CD4-positive, alpha-beta T cell (primary cell): ENCODE measurements at regions not wholly inside any gene's neighbourhood (a gene's known extent, or its start where the extent isn't known, plus 50 kb on each side); places are given as distances from the start of the nearest gene placed in this dataset.

Experiments used
- ATAC-seq: fragments of 200-7000 bp; cut with Tn5 transposase; one replicate; pipeline ENCODE4 v1.10.0; 2022; ENCODE audit warnings: mild to moderate bottlenecking; ENCODE audit not compliant: poor library complexity
- CTCF ChIA-PET: fragments of 350-600 bp; sonication (Branson Sonifier 250); formaldehyde crosslinking; loops from one replicate; lab custom pipeline; 2021; ENCODE audit warnings: antibody characterized with exemption, inconsistent platforms; lab: Charles Lee
- POLR2A ChIA-PET: fragments of 350-600 bp; sonication (Branson Sonifier 250); formaldehyde crosslinking; loops from one replicate; lab custom pipeline; 2021; ENCODE audit warnings: antibody characterized with exemption, inconsistent platforms; lab: Charles Lee
- DNase-seq, 14 experiments: peaks; one replicate each; pipeline ENCODE4 v3.0.0-alpha.2; 2013 to 2020; ENCODE audit warnings: mixed read lengths in 2 of 14
- H3K27ac ChIP-seq, 2 donors: one replicate each; pipeline versions ENCODE4 v1.5.1 to v1.7.0; 2013; ENCODE audit warnings: low read length in 2 of 2, low read depth in 1 of 2, mild to moderate bottlenecking in 1 of 2
- H3K27me3 ChIP-seq, 2 experiments: 1 replicate in 1 of 2; 2 replicates in 1 of 2; pipeline versions ENCODE4 v1.6.1 to v1.7.0; 2013; ENCODE audit warnings: low read length in 2 of 2, control low read depth in 1 of 2, mild to moderate bottlenecking in 1 of 2, moderate library complexity in 1 of 2; ENCODE audit not compliant: insufficient read depth in 2 of 2, control insufficient read depth in 1 of 2
- H3K36me3 ChIP-seq: one replicate; pipeline ENCODE4 v1.6.1; 2013; ENCODE audit warnings: low read length, control low read depth; ENCODE audit not compliant: insufficient read depth
- H3K4me1 ChIP-seq: one replicate; pipeline ENCODE4 v1.6.1; 2013; ENCODE audit warnings: low read length, control low read depth; ENCODE audit not compliant: insufficient read depth
- H3K4me3 ChIP-seq: one replicate; pipeline ENCODE4 v1.5.1; 2013; ENCODE audit warnings: mild to moderate bottlenecking, low read length, moderate library complexity
- H3K9me3 ChIP-seq, 2 experiments: 1 replicate in 1 of 2; 2 replicates in 1 of 2; pipeline versions ENCODE4 v1.6.1 to v1.7.0; 2013; ENCODE audit warnings: low read length in 2 of 2, mild to moderate bottlenecking in 2 of 2, control low read depth in 1 of 2, moderate library complexity in 1 of 2; ENCODE audit not compliant: control insufficient read depth in 1 of 2, insufficient read depth in 1 of 2
- H3K27ac Mint-ChIP-seq: one replicate; pipeline ENCODE4 v1.8.0; 2020; ENCODE audit warnings: mixed read lengths
- H3K27me3 Mint-ChIP-seq: one replicate; pipeline ENCODE4 v1.8.0; 2021; ENCODE audit warnings: mixed read lengths
- H3K36me3 Mint-ChIP-seq: one replicate; pipeline ENCODE4 v1.8.0; 2021; ENCODE audit warnings: low read depth, mixed read lengths
- H3K4me1 Mint-ChIP-seq: one replicate; pipeline ENCODE4 v1.8.0; 2021; ENCODE audit warnings: low read depth, mixed read lengths
- H3K4me3 Mint-ChIP-seq: one replicate; pipeline ENCODE4 v1.8.0; 2020; ENCODE audit warnings: mild to moderate bottlenecking, mixed read lengths
- H3K9me3 Mint-ChIP-seq: one replicate; pipeline ENCODE4 v1.8.0; 2020; ENCODE audit warnings: mixed read lengths
- CTCF ChIP-seq: fragments of 200-600 bp; IDR thresholded peaks from one replicate; pipeline ENCODE4 v1.8.0; 2022; ENCODE audit warnings: antibody characterized with exemption, mild to moderate bottlenecking
- intact Hi-C, 2 experiments: fragments of 100-400 bp; cut with DNase I in 1 of 2; cut with micrococcal nuclease in 1 of 2; formaldehyde crosslinking; loops; one replicate each; pipeline versions ENCODE4 v1.15.1 to v1.9.0; 2023 to 2025; cut with DNase I, micrococcal nuclease

DNA sequence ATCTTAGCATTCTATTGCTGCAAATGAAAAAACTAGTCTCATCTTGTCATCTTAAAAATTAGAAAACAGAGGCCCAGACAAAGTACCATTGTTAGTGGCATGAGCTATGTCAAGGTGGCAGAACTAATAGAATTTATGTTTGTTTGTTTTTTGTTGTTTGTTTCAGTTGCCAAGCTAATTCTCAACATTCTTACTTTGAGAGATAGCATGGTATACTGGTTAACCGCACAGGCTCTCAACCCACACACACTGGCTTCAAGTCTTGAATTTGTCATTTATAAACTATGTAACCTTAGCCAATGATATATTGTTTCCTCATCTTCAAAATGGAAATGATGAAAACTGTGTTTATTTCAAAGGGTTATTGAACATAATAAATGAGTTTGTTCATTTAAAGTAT is 367.6 kb upstream of the PLSCR5 start:
- no peaks in the 10 kb centered on the region for H3K27me3 ChIP-seq
- H3K4me1 ChIP-seq = no peaks in the 10 kb centered on the region
- peaks cover 0 to 4% of the 10 kb centered on the region in 2 experiments for H3K9me3 ChIP-seq
- H3K27ac ChIP-seq = no peak overlapping the region
- POLR2A ChIA-PET = no interaction called here
- no peak for ATAC-seq
- intact Hi-C loops = no loop called here
- no peak for TF ChIP-seq CTCF
- H3K4me1 Mint-ChIP-seq = no peaks in the 10 kb centered on the region
- peaks cover 13% of the 10 kb centered on the region for H3K9me3 Mint-ChIP-seq
- DNase-seq = no peak
- H3K4me3 Mint-ChIP-seq = no peak overlapping the region
- no peaks in the 10 kb centered on the region for H3K36me3 ChIP-seq
- no peaks in the 10 kb centered on the region for H3K27me3 Mint-ChIP-seq
- H3K27ac Mint-ChIP-seq = no peak overlapping the region
- no peak overlapping the region for H3K4me3 ChIP-seq
- no peaks in the 10 kb centered on the region for H3K36me3 Mint-ChIP-seq
- CTCF ChIA-PET = no interaction called here

DNA sequence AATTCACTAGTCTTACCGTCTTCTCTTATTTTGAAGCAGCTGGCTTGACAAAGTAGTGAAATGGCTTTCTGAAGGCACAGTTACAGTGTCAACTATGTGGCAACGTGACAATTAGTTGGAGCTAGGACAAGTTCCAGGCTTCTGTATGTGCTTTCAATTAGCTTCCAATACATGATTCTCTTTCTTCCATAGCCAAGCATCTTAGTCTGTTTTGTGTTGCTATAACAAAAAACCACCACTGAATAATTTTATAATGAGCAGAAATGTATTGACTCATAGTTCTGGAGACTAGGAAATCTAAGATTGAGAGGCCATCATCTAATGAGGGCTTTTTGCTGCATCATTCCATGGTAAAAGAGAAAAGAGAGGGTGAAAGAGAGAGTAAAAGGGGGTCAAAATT is 365.1 kb upstream of the PLSCR5 start:
- H3K9me3 ChIP-seq = peaks cover 0 to 4% of the 10 kb centered on the region in 2 experiments
- peaks cover 9% of the 10 kb centered on the region for H3K9me3 Mint-ChIP-seq
- no peak overlapping the region for H3K4me3 Mint-ChIP-seq
- H3K36me3 Mint-ChIP-seq = no peaks in the 10 kb centered on the region
- no peaks in the 10 kb centered on the region for H3K36me3 ChIP-seq
- ChIA-PET CTCF (no interaction called here), POLR2A (no interaction called here)
- intact Hi-C loops = no loop called here
- no peaks in the 10 kb centered on the region for H3K4me1 Mint-ChIP-seq
- no peak overlapping the region for H3K27ac ChIP-seq
- DNase-seq (no peak), ATAC-seq (no peak)
- no peak overlapping the region for H3K27ac Mint-ChIP-seq
- H3K27me3 ChIP-seq = no peaks in the 10 kb centered on the region
- no peak for TF ChIP-seq CTCF
- no peaks in the 10 kb centered on the region for H3K4me1 ChIP-seq
- H3K4me3 ChIP-seq = no peak overlapping the region
- no peaks in the 10 kb centered on the region for H3K27me3 Mint-ChIP-seq

DNA sequence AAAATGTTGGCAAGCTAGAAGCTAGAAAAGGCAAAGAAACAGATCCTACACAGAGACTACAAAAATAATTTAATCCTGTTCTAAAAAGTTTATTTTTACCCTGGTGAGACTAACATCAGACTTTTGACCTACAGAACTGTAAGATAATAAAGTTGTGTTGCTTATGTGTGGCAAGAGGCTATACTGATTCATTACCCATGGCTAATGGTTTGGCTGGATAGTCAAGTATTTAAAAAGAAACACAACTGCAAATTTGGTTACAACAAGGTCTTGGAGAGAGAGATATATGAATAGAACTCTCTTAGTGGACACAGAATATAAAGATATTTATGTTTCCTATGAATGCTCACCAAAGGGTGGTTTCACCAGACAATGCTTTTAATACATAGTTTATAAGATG is 364.2 kb upstream of the PLSCR5 start:
- CTCF ChIA-PET = no interaction called here
- Histone ChIP-seq H3K4me1 (no peaks in the 10 kb centered on the region), H3K4me3 (no peak overlapping the region), H3K27ac (no peak overlapping the region), H3K9me3 (peaks cover 0 to 4% of the 10 kb centered on the region in 2 experiments), H3K27me3 (no peaks in the 10 kb centered on the region), H3K36me3 (no peaks in the 10 kb centered on the region)
- Mint-ChIP-seq H3K9me3 (peaks cover 9% of the 10 kb centered on the region), H3K4me3 (no peak overlapping the region), H3K4me1 (no peaks in the 10 kb centered on the region), H3K36me3 (no peaks in the 10 kb centered on the region), H3K27ac (no peak overlapping the region), H3K27me3 (no peaks in the 10 kb centered on the region)
- no peak for ATAC-seq
- POLR2A ChIA-PET = no interaction called here
- no peak for DNase-seq
- intact Hi-C loops = no loop called here
- no peak for TF ChIP-seq CTCF
